ENCODE measurements at regions not wholly inside any gene's neighbourhood (a gene's known extent, or its start where the extent isn't known, plus 50 kb on each side); places are given as distances from the start of the nearest gene placed in this dataset.
"Not testable (repeated sequence)": the region's sequence is repeated elsewhere in the genome, so short reads cannot be mapped to it uniquely, and the experiment has no call there.

DNA sequence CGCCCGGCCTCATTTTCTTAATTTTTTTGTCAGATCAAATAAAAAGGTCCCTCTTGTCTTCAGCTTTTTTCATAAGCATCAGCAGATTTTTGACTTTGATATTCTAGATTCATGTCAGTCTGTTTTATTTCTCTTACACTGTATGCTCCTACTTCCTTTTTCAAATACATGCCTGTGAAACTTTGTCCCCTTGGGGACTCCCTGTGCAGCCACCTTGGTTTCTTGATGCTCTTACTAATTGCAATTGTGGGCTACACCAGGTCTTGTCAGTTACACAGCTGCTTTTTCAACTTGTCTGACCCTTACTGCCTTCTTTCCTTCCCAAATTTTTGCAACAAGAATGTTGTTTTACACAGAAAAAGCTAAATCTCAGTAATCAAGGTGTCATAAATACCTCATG is 238.2 kb upstream of the KCNN2 start:
- no peaks in the 10 kb centered on the region for H3K36me3 ChIP-seq
- H3K4me3 ChIP-seq = no peak overlapping the region
- no peak overlapping the region for H3K27ac ChIP-seq
- TF ChIP-seq, protein P1, sequence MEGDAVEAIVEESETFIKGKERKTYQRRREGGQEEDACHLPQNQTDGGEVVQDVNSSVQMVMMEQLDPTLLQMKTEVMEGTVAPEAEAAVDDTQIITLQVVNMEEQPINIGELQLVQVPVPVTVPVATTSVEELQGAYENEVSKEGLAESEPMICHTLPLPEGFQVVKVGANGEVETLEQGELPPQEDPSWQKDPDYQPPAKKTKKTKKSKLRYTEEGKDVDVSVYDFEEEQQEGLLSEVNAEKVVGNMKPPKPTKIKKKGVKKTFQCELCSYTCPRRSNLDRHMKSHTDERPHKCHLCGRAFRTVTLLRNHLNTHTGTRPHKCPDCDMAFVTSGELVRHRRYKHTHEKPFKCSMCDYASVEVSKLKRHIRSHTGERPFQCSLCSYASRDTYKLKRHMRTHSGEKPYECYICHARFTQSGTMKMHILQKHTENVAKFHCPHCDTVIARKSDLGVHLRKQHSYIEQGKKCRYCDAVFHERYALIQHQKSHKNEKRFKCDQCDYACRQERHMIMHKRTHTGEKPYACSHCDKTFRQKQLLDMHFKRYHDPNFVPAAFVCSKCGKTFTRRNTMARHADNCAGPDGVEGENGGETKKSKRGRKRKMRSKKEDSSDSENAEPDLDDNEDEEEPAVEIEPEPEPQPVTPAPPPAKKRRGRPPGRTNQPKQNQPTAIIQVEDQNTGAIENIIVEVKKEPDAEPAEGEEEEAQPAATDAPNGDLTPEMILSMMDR (IDR thresholded peaks at IDR 0.05; ENCODE audit: low read depth, low read length) = no peak
- no peaks in the 10 kb centered on the region for H3K27me3 ChIP-seq
- H3K9me3 ChIP-seq (ENCODE audit: low read depth) = no peaks in the 10 kb centered on the region
- no peak for DNase-seq (ENCODE audit: low read depth in 1 of 2, low spot score in 1 of 2)
- no peaks in the 10 kb centered on the region for H3K4me1 ChIP-seq (ENCODE audit: low read depth)

- no peaks in the 10 kb centered on the region for H3K9me3 ChIP-seq (ENCODE audit: low read depth)
- H3K27me3 ChIP-seq = no peaks in the 10 kb centered on the region
- H3K4me1 ChIP-seq (ENCODE audit: low read depth) = no peaks in the 10 kb centered on the region
- H3K36me3 ChIP-seq = no peaks in the 10 kb centered on the region
- TF ChIP-seq, protein P1 (IDR thresholded peaks at IDR 0.05; ENCODE audit: low read depth, low read length) = no peak
- no peak overlapping the region for H3K27ac ChIP-seq
- DNase-seq (ENCODE audit: low read depth in 1 of 2, low spot score in 1 of 2) = no peak
- no peak overlapping the region for H3K4me3 ChIP-seq
Observed at GRCh38 chr5:114146398-114146797, 215.5 kb upstream of the KCNN2 start.

GRCh38 chr5:114148253-114148652 is 213.6 kb upstream of the KCNN2 start:
- Histone ChIP-seq H3K36me3 (no peaks in the 10 kb centered on the region), H3K27me3 (no peaks in the 10 kb centered on the region), H3K4me3 (no peak overlapping the region), H3K4me1 (ENCODE audit: low read depth) (no peaks in the 10 kb centered on the region), H3K27ac (no peak overlapping the region), H3K9me3 (ENCODE audit: low read depth) (no peaks in the 10 kb centered on the region)
- TF ChIP-seq, protein P1 (IDR thresholded peaks at IDR 0.05; ENCODE audit: low read depth, low read length) = no peak
- DNase-seq (ENCODE audit: low read depth in 1 of 2, low spot score in 1 of 2) = no peak

GRCh38 chr5:114148728-114149127 is 213.1 kb upstream of the KCNN2 start:
- not testable (repeated sequence) for H3K4me3 ChIP-seq; H3K36me3 ChIP-seq; H3K27ac ChIP-seq; H3K9me3 ChIP-seq (ENCODE audit: low read depth); DNase-seq (ENCODE audit: low read depth in 1 of 2, low spot score in 1 of 2); H3K27me3 ChIP-seq; H3K4me1 ChIP-seq (ENCODE audit: low read depth)

GRCh38 chr5:114152656-114153360 is 209.1 kb upstream of the KCNN2 start:
- Histone ChIP-seq H3K4me3 (no peak overlapping the region), H3K27ac (no peak overlapping the region), H3K27me3 (no peaks in the 10 kb centered on the region), H3K36me3 (no peaks in the 10 kb centered on the region), H3K4me1 (ENCODE audit: low read depth) (no peaks in the 10 kb centered on the region), H3K9me3 (ENCODE audit: low read depth) (no peaks in the 10 kb centered on the region)
- DNase-seq (ENCODE audit: low read depth in 1 of 2, low spot score in 1 of 2) = no peak
- TF ChIP-seq, protein P1 (IDR thresholded peaks at IDR 0.05; ENCODE audit: low read depth, low read length) = no peak

GRCh38 chr5:114153392-114153791 is 208.5 kb upstream of the KCNN2 start:
- H3K36me3 ChIP-seq = no peaks in the 10 kb centered on the region
- TF ChIP-seq, protein P1 (IDR thresholded peaks at IDR 0.05; ENCODE audit: low read depth, low read length) = no peak
- DNase-seq (ENCODE audit: low read depth in 1 of 2, low spot score in 1 of 2) = no peak
- H3K27me3 ChIP-seq = no peaks in the 10 kb centered on the region
- H3K4me3 ChIP-seq = no peak overlapping the region
- no peak overlapping the region for H3K27ac ChIP-seq
- H3K9me3 ChIP-seq (ENCODE audit: low read depth) = no peaks in the 10 kb centered on the region
- H3K4me1 ChIP-seq (ENCODE audit: low read depth) = no peaks in the 10 kb centered on the region
